ENCODE measurements at regions not wholly inside any gene's neighbourhood (a gene's known extent, or its start where the extent isn't known, plus 50 kb on each side); places are given as distances from the start of the nearest gene placed in this dataset.
"Not testable (repeated sequence)": the region's sequence is repeated elsewhere in the genome, so short reads cannot be mapped to it uniquely, and the experiment has no call there.

GRCh38 chr9:61817127-61817705, 627.4 kb downstream of the SPATA31A7 start:
- not testable (repeated sequence) for DNase-seq (ENCODE audit: low read depth in 2 of 2)

GRCh38 chr9:61853624-61854259, 663.9 kb downstream of the SPATA31A7 start:
- DNase-seq (ENCODE audit: low read depth in 2 of 2) = peak; percentile 77 to 83

- not testable (repeated sequence) for DNase-seq (ENCODE audit: low read depth in 2 of 2)
These were observed 664.4 kb downstream of the SPATA31A7 start for GRCh38 chr9:61854260-61854640.

- not testable (repeated sequence) for DNase-seq (ENCODE audit: low read depth in 2 of 2)
These were observed 666.4 kb downstream of the SPATA31A7 start for GRCh38 chr9:61856283-61856682.

GRCh38 chr9:61856858-61857453, 667.1 kb downstream of the SPATA31A7 start:
- DNase-seq (ENCODE audit: low read depth in 2 of 2) = not testable (repeated sequence)

GRCh38 chr9:61857709-61858351, 668.0 kb downstream of the SPATA31A7 start:
- DNase-seq (ENCODE audit: low read depth in 2 of 2) = not testable (repeated sequence)

GRCh38 chr9:61862431-61862971, 672.7 kb downstream of the SPATA31A7 start:
- peak; percentile 59 to 61 for DNase-seq (ENCODE audit: low read depth in 2 of 2)

GRCh38 chr9:61864463-61864862, 674.6 kb downstream of the SPATA31A7 start:
- DNase-seq (ENCODE audit: low read depth in 2 of 2) = not testable (repeated sequence)

- not testable (repeated sequence) for DNase-seq (ENCODE audit: low read depth in 2 of 2)
These were observed 679.1 kb downstream of the SPATA31A7 start for GRCh38 chr9:61868965-61869364.

- not testable (repeated sequence) for DNase-seq (ENCODE audit: low read depth in 2 of 2)
These were observed 682.5 kb downstream of the SPATA31A7 start for GRCh38 chr9:61872329-61872728.

Measured in activated CD8-positive, alpha-beta memory T cell treated with anti-CD3 and anti-CD28 coated beads for 4 hours (primary cell).